Spleen (tissue), 11 donors: ENCODE measurements at regions not wholly inside any gene's neighbourhood (a gene's known extent, or its start where the extent isn't known, plus 50 kb on each side); places are given as distances from the start of the nearest gene placed in this dataset.

Experiments
- DNase-seq: peaks from one replicate; pipeline ENCODE4 v3.0.0-alpha.2; 2020
- H3K27ac ChIP-seq, 8 donors: fragments of 200-600 bp; sonication (generic) in 7 of 8; 1 replicate in 4 of 8; 2 replicates in 4 of 8; pipeline versions ENCODE4 v1.5.0 to v1.8.0; 2016 to 2021; ENCODE audit warnings: inconsistent platforms in 4 of 8, mild to moderate bottlenecking in 4 of 8, moderate library complexity in 1 of 8
- H3K27me3 ChIP-seq, 7 donors: fragments of 200-600 bp; sonication (generic) in 6 of 7; replicated peaks in 1 of 7; 1 replicate in 4 of 7; 2 replicates in 3 of 7; pipeline versions ENCODE4 v1.5.0 to v1.8.0; 2016 to 2021; ENCODE audit warnings: inconsistent platforms in 3 of 7, mild to moderate bottlenecking in 1 of 7
- H3K36me3 ChIP-seq, 6 donors: fragments of 200-600 bp; sonication (generic) in 5 of 6; 1 replicate in 4 of 6; 2 replicates in 2 of 6; pipeline versions ENCODE4 v1.5.0 to v1.8.0; 2016 to 2021; ENCODE audit warnings: inconsistent platforms in 2 of 6
- H3K4me1 ChIP-seq, 6 donors: fragments of 200-600 bp; sonication (generic) in 5 of 6; 1 replicate in 3 of 6; 2 replicates in 3 of 6; pipeline versions ENCODE4 v1.5.0 to v1.8.0; 2016 to 2021; ENCODE audit warnings: inconsistent platforms in 3 of 6
- H3K4me3 ChIP-seq, 8 donors: fragments of 200-600 bp; sonication (generic) in 7 of 8; 1 replicate in 4 of 8; 2 replicates in 4 of 8; pipeline versions ENCODE4 v1.5.0 to v1.8.0; 2016 to 2021; ENCODE audit warnings: inconsistent platforms in 4 of 8, mild to moderate bottlenecking in 4 of 8, moderate library complexity in 2 of 8
- H3K9me3 ChIP-seq, 8 donors: fragments of 200-600 bp; sonication (generic) in 7 of 8; 1 replicate in 4 of 8; 2 replicates in 4 of 8; pipeline versions ENCODE4 v1.5.0 to v1.8.0; 2016 to 2021; ENCODE audit warnings: inconsistent platforms in 4 of 8
- CTCF ChIP-seq, 11 experiments: fragments of 200-600 bp in 7 of 11; fragments of 450-650 bp in 4 of 11; sonication (generic) in 4 of 11; IDR thresholded peaks in 8 of 11; conservative IDR thresholded peaks in 3 of 11; 1 replicate in 7 of 11; 2 replicates in 4 of 11; pipeline versions ENCODE4 v1.4.0 to v1.8.0; 2016 to 2021; ENCODE audit warnings: antibody characterized with exemption in 11 of 11, inconsistent platforms in 4 of 11, mild to moderate bottlenecking in 1 of 11
- POLR2A ChIP-seq, 3 donors: fragments of 450-650 bp; IDR thresholded peaks; one replicate each; pipeline ENCODE4 v1.5.1; 2017; ENCODE audit warnings: antibody characterized with exemption in 3 of 3, mild to moderate bottlenecking in 1 of 3
- POLR2AphosphoS5 ChIP-seq, 3 donors: sonication (generic); formaldehyde crosslinking; IDR thresholded peaks; one replicate each; pipeline ENCODE4 v1.5.1; 2017; ENCODE audit warnings: antibody characterized with exemption in 3 of 3
- WGBS, 5 donors: extraction: QIAGEN DNeasy Blood & Tissue Kit in 3 of 5; methylation state at CpG; one replicate each; pipeline versions ENCODE4 v1.1.5 to v1.1.7; 2013 to 2018; 5-methylcytosine and 5-hydroxymethylcytosine counted together
- intact Hi-C: fragments of 100-400 bp; cut with DNase I; formaldehyde crosslinking; loops from one replicate; pipeline ENCODE4 v1.15.0; 2023; ENCODE audit warnings: low total_unique reads
- donor health status: healthy with polysubstance abuse.
- donor health status: DM: no; HTN: no; CAD: no; lungs with moderate emphysema.
- donor health status: DM: no; HTN: no; CAD: no.
- donor health status: Bipolar disorder and iron deficiency.
- donor health status: healthy.
- donor health status: DM: no; HTN: no; CAD: no.
- donor health status: DM: yes; HTN: yes; CAD: no.

- H3K27ac ChIP-seq = no peak overlapping the region
- H3K4me3 ChIP-seq = no peak overlapping the region
- H3K9me3 ChIP-seq = no peaks in the 10 kb centered on the region
- 65 to 88% (median 78%) methylated on average over 5 of the region's 5 CpGs for WGBS, 5 donors
- TF ChIP-seq POLR2A (IDR thresholded peaks at IDR 0.05) (no peak), CTCF (IDR thresholded peaks at IDR 0.05 in 8 of 11, conservative IDR thresholded peaks at IDR 0.05 in 3 of 11) (no peak), POLR2AphosphoS5 (IDR thresholded peaks at IDR 0.05) (no peak)
- H3K27me3 ChIP-seq = no peaks in the 10 kb centered on the region
- H3K36me3 ChIP-seq = no peaks in the 10 kb centered on the region
- intact Hi-C loops = no loop called here
- H3K4me1 ChIP-seq = no peaks in the 10 kb centered on the region
- no peak for DNase-seq
These were observed 193.1 kb upstream of the FLRT2 start for GRCh38 chr14:85336817-85337216.

- Histone ChIP-seq H3K4me3 (no peak overlapping the region), H3K27me3 (no peaks in the 10 kb centered on the region), H3K27ac (no peak overlapping the region), H3K9me3 (no peaks in the 10 kb centered on the region), H3K36me3 (no peaks in the 10 kb centered on the region), H3K4me1 (no peaks in the 10 kb centered on the region)
- intact Hi-C loops = no loop called here
- WGBS, 5 donors = 65 to 83% (median 77%) methylated on average over 2 of the region's 2 CpGs
- TF ChIP-seq POLR2AphosphoS5 (IDR thresholded peaks at IDR 0.05) (no peak), CTCF (IDR thresholded peaks at IDR 0.05 in 8 of 11, conservative IDR thresholded peaks at IDR 0.05 in 3 of 11) (no peak), POLR2A (IDR thresholded peaks at IDR 0.05) (no peak)
- no peak for DNase-seq
These were observed 191.0 kb upstream of the FLRT2 start for GRCh38 chr14:85338895-85339294.

- 69 to 82% (median 75%) methylated on average over 3 of the region's 3 CpGs for WGBS, 5 donors
- Histone ChIP-seq H3K4me1 (no peaks in the 10 kb centered on the region), H3K27ac (no peak overlapping the region), H3K4me3 (no peak overlapping the region), H3K27me3 (no peaks in the 10 kb centered on the region), H3K36me3 (no peaks in the 10 kb centered on the region), H3K9me3 (peaks cover 0 to 14% (median 0%) of the 10 kb centered on the region in 8 donors)
- no peak for DNase-seq
- TF ChIP-seq POLR2A (IDR thresholded peaks at IDR 0.05) (no peak), CTCF (IDR thresholded peaks at IDR 0.05 in 8 of 11, conservative IDR thresholded peaks at IDR 0.05 in 3 of 11) (no peak), POLR2AphosphoS5 (IDR thresholded peaks at IDR 0.05) (no peak)
- intact Hi-C loops = no loop called here
These were observed 186.9 kb upstream of the FLRT2 start for GRCh38 chr14:85342858-85343607.

GRCh38 chr14:85344171-85344570, 185.8 kb upstream of the FLRT2 start:
- WGBS, 5 donors = 83 to 93% (median 90%) methylated on average over 5 of the region's 5 CpGs
- Histone ChIP-seq H3K4me1 (no peaks in the 10 kb centered on the region), H3K4me3 (no peak overlapping the region), H3K9me3 (peaks cover 0 to 18% (median 0%) of the 10 kb centered on the region in 8 donors), H3K36me3 (no peaks in the 10 kb centered on the region), H3K27me3 (no peaks in the 10 kb centered on the region), H3K27ac (no peak overlapping the region)
- no peak for TF ChIP-seq CTCF (IDR thresholded peaks at IDR 0.05 in 8 of 11, conservative IDR thresholded peaks at IDR 0.05 in 3 of 11)
- TF ChIP-seq POLR2A (IDR thresholded peaks at IDR 0.05) = no peak
- no peak for TF ChIP-seq POLR2AphosphoS5 (IDR thresholded peaks at IDR 0.05)
- DNase-seq = no peak
- intact Hi-C loops = no loop called here
